H9 (cell line): ENCODE measurements at regions not wholly inside any gene's neighbourhood (a gene's known extent, or its start where the extent isn't known, plus 50 kb on each side); places are given as distances from the start of the nearest gene placed in this dataset.

Experiments
- DNase-seq: peaks from one replicate; pipeline ENCODE4 v3.0.0-alpha.2; 2017
- H2AFZ ChIP-seq: one replicate; pipeline ENCODE4 v1.6.1; 2013; ENCODE audit warnings: mild to moderate bottlenecking, low read length, control low read depth, moderate library complexity
- H2AK5ac ChIP-seq: 2 replicates; pipeline ENCODE4 v1.6.1; 2013; ENCODE audit warnings: low read length, control low read depth, mixed read lengths; ENCODE audit not compliant: insufficient read length
- H2BK120ac ChIP-seq: one replicate; pipeline ENCODE4 v1.6.1; 2013; ENCODE audit warnings: low read depth, mild to moderate bottlenecking, low read length, control low read depth, inconsistent platforms; ENCODE audit not compliant: poor library complexity, severe bottlenecking
- H2BK12ac ChIP-seq: 2 replicates; pipeline ENCODE4 v1.6.1; 2013; ENCODE audit warnings: low read length, control low read depth, mixed read lengths, low read depth; ENCODE audit not compliant: insufficient read length
- H2BK15ac ChIP-seq: 2 replicates; pipeline ENCODE4 v1.6.1; 2013; ENCODE audit warnings: low read depth, low read length, control low read depth
- H2BK20ac ChIP-seq: one replicate; pipeline ENCODE4 v1.6.1; 2013; ENCODE audit warnings: low read depth, mild to moderate bottlenecking, low read length, control low read depth, inconsistent platforms; ENCODE audit not compliant: poor library complexity, severe bottlenecking
- H2BK5ac ChIP-seq: 2 replicates; pipeline ENCODE4 v1.6.1; 2013; ENCODE audit warnings: low read length, control low read depth, mixed read lengths; ENCODE audit not compliant: insufficient read length
- H3K14ac ChIP-seq: 2 replicates; pipeline ENCODE4 v1.6.1; 2013; ENCODE audit warnings: low read length, control low read depth; ENCODE audit not compliant: insufficient read depth
- H3K18ac ChIP-seq: 2 replicates; pipeline ENCODE4 v1.6.1; 2013; ENCODE audit warnings: low read depth, mild to moderate bottlenecking, mixed read lengths, low read length, control low read depth; ENCODE audit not compliant: insufficient read length
- H3K23ac ChIP-seq: 2 replicates; pipeline ENCODE4 v1.6.1; 2013; ENCODE audit warnings: low read length, control low read depth, mixed read lengths, low read depth; ENCODE audit not compliant: insufficient read length
- H3K23me2 ChIP-seq: 2 replicates; pipeline ENCODE4 v1.6.1; 2013; ENCODE audit warnings: low read depth, mild to moderate bottlenecking, mixed read lengths, low read length, control low read depth; ENCODE audit not compliant: insufficient read length, poor library complexity, severe bottlenecking
- H3K27ac ChIP-seq: 2 replicates; pipeline ENCODE4 v1.5.1; 2013; ENCODE audit warnings: low read length, control low read depth, mixed read lengths, low read depth; ENCODE audit not compliant: insufficient read length
- H3K27me3 ChIP-seq: 2 replicates; pipeline ENCODE4 v1.6.1; 2013; ENCODE audit warnings: low read length, control low read depth, inconsistent platforms; ENCODE audit not compliant: insufficient read depth
- H3K4ac ChIP-seq: 2 replicates; pipeline ENCODE4 v1.6.1; 2013; ENCODE audit warnings: low read depth, mild to moderate bottlenecking, control low read depth, inconsistent platforms, low read length, moderate library complexity
- H3K4me1 ChIP-seq: 2 replicates; pipeline ENCODE4 v1.6.1; 2013; ENCODE audit warnings: low read length, control low read depth, inconsistent platforms; ENCODE audit not compliant: insufficient read depth
- H3K4me2 ChIP-seq: 2 replicates; pipeline ENCODE4 v1.6.1; 2013; ENCODE audit warnings: low read length, control low read depth, mixed read lengths; ENCODE audit not compliant: insufficient read length, insufficient read depth
- H3K56ac ChIP-seq: 2 replicates; pipeline ENCODE4 v1.6.1; 2013; ENCODE audit warnings: low read depth, mild to moderate bottlenecking, mixed read lengths, low read length, control low read depth; ENCODE audit not compliant: insufficient read length
- H3K79me1 ChIP-seq: 2 replicates; pipeline ENCODE4 v1.6.1; 2013; ENCODE audit warnings: low read depth, mild to moderate bottlenecking, moderate library complexity, low read length, control low read depth, inconsistent platforms; ENCODE audit not compliant: insufficient read depth, poor library complexity, severe bottlenecking
- H3K79me2 ChIP-seq: 2 replicates; pipeline ENCODE4 v1.6.1; 2013; ENCODE audit warnings: low read length, control low read depth, inconsistent platforms; ENCODE audit not compliant: insufficient read depth
- H3K9ac ChIP-seq: 2 replicates; pipeline ENCODE4 v1.6.1; 2013; ENCODE audit warnings: low read length, control low read depth, mixed read lengths; ENCODE audit not compliant: insufficient read length; ENCODE audit errors: extremely low read depth
- H3K9me3 ChIP-seq: one replicate; pipeline ENCODE4 v1.6.1; 2013; ENCODE audit warnings: low read depth, low read length, inconsistent platforms; ENCODE audit not compliant: control insufficient read depth
- H3T11ph ChIP-seq: one replicate; pipeline ENCODE4 v1.6.1; 2013; ENCODE audit warnings: mild to moderate bottlenecking, low read length, control low read depth, inconsistent platforms
- H4K20me1 ChIP-seq: one replicate; pipeline ENCODE4 v1.6.1; 2013; ENCODE audit not compliant: control insufficient read depth, insufficient read length, insufficient read depth
- H4K5ac ChIP-seq: 2 replicates; pipeline ENCODE4 v1.6.1; 2013; ENCODE audit warnings: low read depth, mild to moderate bottlenecking, mixed read lengths, low read length, control low read depth; ENCODE audit not compliant: insufficient read length
- H4K8ac ChIP-seq: replicated peaks from 2 replicates; pipeline ENCODE4 v1.6.1; 2013; ENCODE audit warnings: low read length, control low read depth, mixed read lengths, low read depth; ENCODE audit not compliant: insufficient read length
- H4K91ac ChIP-seq: 2 replicates; pipeline ENCODE4 v1.6.1; 2013; ENCODE audit warnings: low read depth, mild to moderate bottlenecking, moderate library complexity, mixed read lengths, low read length, control low read depth; ENCODE audit not compliant: insufficient read length
- H3K27ac Mint-ChIP-seq, 3 experiments: 2 replicates in 2 of 3; 3 replicates in 1 of 3; pipeline ENCODE4 v1.8.0; 2020 to 2021; ENCODE audit warnings: mixed read lengths in 3 of 3, mild to moderate bottlenecking in 1 of 3, moderate library complexity in 1 of 3
- H3K27me3 Mint-ChIP-seq: 2 replicates; pipeline ENCODE4 v1.8.0; 2021; ENCODE audit warnings: low read depth, mild to moderate bottlenecking, moderate library complexity, mixed read lengths
- H3K36me3 Mint-ChIP-seq, 3 experiments: 2 replicates in 2 of 3; 3 replicates in 1 of 3; pipeline ENCODE4 v1.8.0; 2020 to 2021; ENCODE audit warnings: low read depth in 3 of 3, mixed read lengths in 3 of 3; ENCODE audit not compliant: insufficient read depth in 1 of 3
- H3K4me1 Mint-ChIP-seq, 2 experiments: 2 replicates each; pipeline ENCODE4 v1.8.0; 2020; ENCODE audit warnings: mixed read lengths in 2 of 2
- H3K4me3 Mint-ChIP-seq, 2 experiments: 2 replicates in 1 of 2; 3 replicates in 1 of 2; pipeline ENCODE4 v1.8.0; 2020 to 2021; ENCODE audit warnings: mild to moderate bottlenecking in 2 of 2, mixed read lengths in 2 of 2, moderate library complexity in 1 of 2
- H3K9me3 Mint-ChIP-seq, 2 experiments: 2 replicates in 1 of 2; 3 replicates in 1 of 2; pipeline ENCODE4 v1.8.0; 2020; ENCODE audit warnings: mild to moderate bottlenecking in 2 of 2, mixed read lengths in 2 of 2, moderate library complexity in 1 of 2
- WGBS: extraction: QIAGEN DNeasy Blood & Tissue Kit; methylation state at CpG from one replicate; pipeline ENCODE4 v1.1.7; 2013; ENCODE audit warnings: missing lambda C conversion rate, low lambda C conversion rate, mixed read lengths; ENCODE audit not compliant: insufficient read length; ENCODE audit errors: extremely low coverage; 5-methylcytosine and 5-hydroxymethylcytosine counted together
- TF ChIP-seq, protein P1 (sequence below): fragments of 200-600 bp; sonication (generic); conservative IDR thresholded peaks from 3 replicates; pipeline ENCODE4 v1.8.0; 2021; ENCODE audit warnings: antibody characterized with exemption, mild to moderate bottlenecking

DNA sequence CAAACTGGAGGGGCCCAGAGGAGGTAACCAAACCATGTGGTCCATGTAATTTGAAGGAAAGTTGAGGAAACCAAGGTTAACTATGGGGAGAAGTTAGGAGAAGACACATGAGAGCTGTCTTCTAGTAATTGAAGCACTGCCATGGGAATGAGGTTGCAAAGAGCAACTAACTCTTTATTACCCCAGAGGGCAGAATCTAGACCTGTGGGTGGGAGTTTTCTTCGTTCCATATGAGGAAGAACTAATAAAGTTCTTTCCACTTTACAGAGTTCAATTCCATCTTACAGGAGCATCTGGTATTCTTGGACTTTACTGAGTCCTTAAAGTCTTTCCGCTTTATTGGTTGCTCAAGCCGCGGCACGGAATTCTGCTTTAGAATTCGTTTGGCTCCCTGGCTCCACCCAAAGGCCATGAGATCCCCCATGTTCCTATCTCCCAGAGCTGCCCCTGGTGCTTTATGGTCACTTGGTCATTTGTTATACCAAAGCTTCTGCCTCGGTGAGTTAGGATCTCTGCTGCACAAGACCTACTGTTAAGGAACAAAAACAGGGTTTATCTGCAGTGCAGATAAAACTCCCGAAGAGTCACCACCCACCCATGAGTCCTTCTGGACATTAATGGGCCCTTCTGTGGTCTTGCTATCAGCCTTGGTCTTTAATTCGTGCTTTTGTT lies 89.5 kb upstream of the UMPS start:
- H3K27me3 Mint-ChIP-seq, result no peaks in the 10 kb centered on the region
- no peak overlapping the region for H3K4me3 Mint-ChIP-seq
- H3K14ac ChIP-seq, result no peak overlapping the region
- no peaks in the 10 kb centered on the region for H3K9me3 ChIP-seq
- H4K5ac ChIP-seq, result no peak overlapping the region
- no peaks in the 10 kb centered on the region for H3K23me2 ChIP-seq
- no peak overlapping the region for H3K27ac Mint-ChIP-seq
- no peak overlapping the region for H4K8ac ChIP-seq
- DNase-seq, result no peak
- H3K36me3 Mint-ChIP-seq, result no peaks in the 10 kb centered on the region
- H3T11ph ChIP-seq, result no peak overlapping the region
- no peak overlapping the region for H2BK120ac ChIP-seq
- H3K4me1 ChIP-seq, result peaks cover 5% of the 10 kb centered on the region; the same call in 1 of the 2 replicates
- no peaks in the 10 kb centered on the region for H4K20me1 ChIP-seq
- no peaks in the 10 kb centered on the region for H3K9me3 Mint-ChIP-seq
- H3K79me1 ChIP-seq, result no peaks in the 10 kb centered on the region
- H2AK5ac ChIP-seq, result no peak overlapping the region
- no peak overlapping the region for H3K4me2 ChIP-seq
- no peak overlapping the region for H3K23ac ChIP-seq
- no CpG with 5 or more reads among the region's 9 CpGs for WGBS
- no peak overlapping the region for H2BK15ac ChIP-seq
- H2BK12ac ChIP-seq, result no peak overlapping the region
- H2BK5ac ChIP-seq, result no peak overlapping the region
- TF ChIP-seq, protein P1, sequence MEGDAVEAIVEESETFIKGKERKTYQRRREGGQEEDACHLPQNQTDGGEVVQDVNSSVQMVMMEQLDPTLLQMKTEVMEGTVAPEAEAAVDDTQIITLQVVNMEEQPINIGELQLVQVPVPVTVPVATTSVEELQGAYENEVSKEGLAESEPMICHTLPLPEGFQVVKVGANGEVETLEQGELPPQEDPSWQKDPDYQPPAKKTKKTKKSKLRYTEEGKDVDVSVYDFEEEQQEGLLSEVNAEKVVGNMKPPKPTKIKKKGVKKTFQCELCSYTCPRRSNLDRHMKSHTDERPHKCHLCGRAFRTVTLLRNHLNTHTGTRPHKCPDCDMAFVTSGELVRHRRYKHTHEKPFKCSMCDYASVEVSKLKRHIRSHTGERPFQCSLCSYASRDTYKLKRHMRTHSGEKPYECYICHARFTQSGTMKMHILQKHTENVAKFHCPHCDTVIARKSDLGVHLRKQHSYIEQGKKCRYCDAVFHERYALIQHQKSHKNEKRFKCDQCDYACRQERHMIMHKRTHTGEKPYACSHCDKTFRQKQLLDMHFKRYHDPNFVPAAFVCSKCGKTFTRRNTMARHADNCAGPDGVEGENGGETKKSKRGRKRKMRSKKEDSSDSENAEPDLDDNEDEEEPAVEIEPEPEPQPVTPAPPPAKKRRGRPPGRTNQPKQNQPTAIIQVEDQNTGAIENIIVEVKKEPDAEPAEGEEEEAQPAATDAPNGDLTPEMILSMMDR, result no peak
- H3K27me3 ChIP-seq, result no peaks in the 10 kb centered on the region
- H4K91ac ChIP-seq, result no peak overlapping the region
- no peak overlapping the region for H3K18ac ChIP-seq
- H2BK20ac ChIP-seq, result no peak overlapping the region
- no peak overlapping the region for H3K27ac ChIP-seq
- no peaks in the 10 kb centered on the region for H3K79me2 ChIP-seq
- no peak overlapping the region for H2AFZ ChIP-seq
- H3K56ac ChIP-seq, result no peak overlapping the region
- H3K4ac ChIP-seq, result no peak overlapping the region
- peaks cover 30 to 34% of the 10 kb centered on the region in 2 experiments for H3K4me1 Mint-ChIP-seq
- no peak overlapping the region for H3K9ac ChIP-seq
